Omental fat pad (tissue), 3 donors: ENCODE measurements at regions not wholly inside any gene's neighbourhood (a gene's known extent, or its start where the extent isn't known, plus 50 kb on each side); places are given as distances from the start of the nearest gene placed in this dataset.

ENCODE experiments used
- ATAC-seq: fragments of 150-250 bp; one replicate; pipeline ENCODE4 v1.9.1; 2016; ENCODE audit warnings: mild to moderate bottlenecking, moderate library complexity; ENCODE audit not compliant: low FRiP score
- DNase-seq: peaks from one replicate; pipeline ENCODE4 v3.0.0-alpha.2; 2019; ENCODE audit warnings: low spot score
- CTCF ChIP-seq, 3 donors: fragments of 450-650 bp; IDR thresholded peaks; one replicate each; pipeline ENCODE4 v1.5.1; 2016 to 2017; ENCODE audit warnings: antibody characterized with exemption in 3 of 3, mild to moderate bottlenecking in 3 of 3, moderate library complexity in 2 of 3

- DNase-seq: no peak
- no peak for ATAC-seq
- no peak for TF ChIP-seq CTCF (IDR thresholded peaks at IDR 0.05)
Observed at GRCh38 chr4:189162073-189162789, 778.4 kb upstream of the FRG1 start.

- no peak for TF ChIP-seq CTCF (IDR thresholded peaks at IDR 0.05)
- DNase-seq (no peak), ATAC-seq (no peak)
Observed at GRCh38 chr4:189162888-189163287, 777.8 kb upstream of the FRG1 start.

GRCh38 chr4:189176002-189176401 is 764.7 kb upstream of the FRG1 start:
- TF ChIP-seq CTCF (IDR thresholded peaks at IDR 0.05): no peak
- DNase-seq (no peak), ATAC-seq (no peak)

GRCh38 chr4:189177130-189177529 is 763.5 kb upstream of the FRG1 start:
- no peak for TF ChIP-seq CTCF (IDR thresholded peaks at IDR 0.05)
- DNase-seq (no peak), ATAC-seq (no peak)

GRCh38 chr4:189178125-189178746 is 762.4 kb upstream of the FRG1 start:
- DNase-seq (no peak), ATAC-seq (no peak)
- no peak for TF ChIP-seq CTCF (IDR thresholded peaks at IDR 0.05)

- DNase-seq: no peak
- no peak for TF ChIP-seq CTCF (IDR thresholded peaks at IDR 0.05)
- ATAC-seq: no peak
Observed at GRCh38 chr4:189185810-189186432, 754.8 kb upstream of the FRG1 start.
